OCI-LY7 (cell line): ENCODE measurements at regions not wholly inside any gene's neighbourhood (a gene's known extent, or its start where the extent isn't known, plus 50 kb on each side); places are given as distances from the start of the nearest gene placed in this dataset.

Experiments
- CTCF ChIP-seq: fragments of 200-600 bp; sonication (generic); conservative IDR thresholded peaks from 2 replicates; pipeline ENCODE4 v1.5.1; 2014; ENCODE audit warnings: mild to moderate bottlenecking, antibody characterized with exemption, low read length, moderate library complexity, mixed read lengths
- EZH2phosphoT487 ChIP-seq: fragments of 200-600 bp; sonication (generic); IDR thresholded peaks from 2 replicates; pipeline ENCODE4 v1.6.1; 2018; ENCODE audit warnings: low read depth, borderline replicate concordance, mild to moderate bottlenecking, mixed run types, antibody characterized with exemption, low read length, moderate library complexity, mixed read lengths

- no peak for TF ChIP-seq CTCF
- TF ChIP-seq EZH2phosphoT487: no peak
Observed at GRCh38 chr18:28805491-28805890, 628.6 kb upstream of the CDH2 start.
